ENCODE measurements at regions not wholly inside any gene's neighbourhood (a gene's known extent, or its start where the extent isn't known, plus 50 kb on each side); places are given as distances from the start of the nearest gene placed in this dataset.

DNA sequence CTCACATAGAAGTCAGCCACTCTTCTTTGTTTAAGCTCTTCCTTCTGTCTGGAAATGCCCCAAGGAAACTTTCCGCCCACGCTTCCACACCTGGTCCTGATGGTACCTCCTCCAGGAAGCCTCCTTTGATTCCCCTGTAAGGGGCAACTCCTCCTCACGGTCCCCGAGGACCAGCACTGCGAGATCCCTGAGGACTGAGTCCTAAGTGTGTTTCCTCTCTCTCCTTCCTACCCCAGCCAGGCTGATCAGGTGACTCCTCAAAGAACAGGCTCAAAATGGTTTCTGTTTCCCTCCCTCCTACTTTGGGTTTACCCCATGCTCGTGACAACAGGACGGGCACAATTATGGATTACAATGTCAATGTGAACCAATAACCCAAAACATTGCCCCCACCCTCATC, 63.0 kb upstream of the MED9 start:
- Histone ChIP-seq H3K4me3 (ENCODE audit: low read length) (peak overlapping the region; percentile 42), H2AFZ (ENCODE audit: low read length) (peak overlapping the region; percentile 52), H3K27ac (ENCODE audit: low read length) (no peak overlapping the region), H3K27me3 (replicated peaks; ENCODE audit: insufficient read depth, low read length) (0 out of 2 replicates have a peak, but pooled peaks cover 6% of the 10 kb centered on the region), H3K9ac (ENCODE audit: low read length) (peak overlapping the region; percentile 22; the same call in 1 of the 2 replicates), H3K79me2 (ENCODE audit: low read length) (no peaks in the 10 kb centered on the region), H3K9me2 (replicated peaks; ENCODE audit: insufficient read depth, low read length) (no peaks in the 10 kb centered on the region), H3F3A (ENCODE audit: insufficient read depth, low read length) (no peaks in the 10 kb centered on the region), H3K4me2 (ENCODE audit: low read depth, low read length) (peak overlapping the region; percentile 60), H3K4me1 (ENCODE audit: low read length) (peaks cover 5% of the 10 kb centered on the region), H4K20me1 (ENCODE audit: insufficient read depth, low read length) (no peaks in the 10 kb centered on the region), H3K9me3 (replicated peaks; ENCODE audit: insufficient read depth, low read length) (no peaks in the 10 kb centered on the region), H3K36me3 (replicated peaks; ENCODE audit: insufficient read depth, low read length) (no peaks in the 10 kb centered on the region)
- DNase-seq: no peak
- TF ChIP-seq, protein P1, sequence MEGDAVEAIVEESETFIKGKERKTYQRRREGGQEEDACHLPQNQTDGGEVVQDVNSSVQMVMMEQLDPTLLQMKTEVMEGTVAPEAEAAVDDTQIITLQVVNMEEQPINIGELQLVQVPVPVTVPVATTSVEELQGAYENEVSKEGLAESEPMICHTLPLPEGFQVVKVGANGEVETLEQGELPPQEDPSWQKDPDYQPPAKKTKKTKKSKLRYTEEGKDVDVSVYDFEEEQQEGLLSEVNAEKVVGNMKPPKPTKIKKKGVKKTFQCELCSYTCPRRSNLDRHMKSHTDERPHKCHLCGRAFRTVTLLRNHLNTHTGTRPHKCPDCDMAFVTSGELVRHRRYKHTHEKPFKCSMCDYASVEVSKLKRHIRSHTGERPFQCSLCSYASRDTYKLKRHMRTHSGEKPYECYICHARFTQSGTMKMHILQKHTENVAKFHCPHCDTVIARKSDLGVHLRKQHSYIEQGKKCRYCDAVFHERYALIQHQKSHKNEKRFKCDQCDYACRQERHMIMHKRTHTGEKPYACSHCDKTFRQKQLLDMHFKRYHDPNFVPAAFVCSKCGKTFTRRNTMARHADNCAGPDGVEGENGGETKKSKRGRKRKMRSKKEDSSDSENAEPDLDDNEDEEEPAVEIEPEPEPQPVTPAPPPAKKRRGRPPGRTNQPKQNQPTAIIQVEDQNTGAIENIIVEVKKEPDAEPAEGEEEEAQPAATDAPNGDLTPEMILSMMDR (IDR thresholded peaks at IDR 0.05; ENCODE audit: low read length): no peak
- TF ChIP-seq EZH2phosphoT487 (IDR thresholded peaks at IDR 0.05; ENCODE audit: low read length): no peak
- TF ChIP-seq EZH2 (optimal IDR thresholded peaks at IDR 0.05; ENCODE audit: low read depth, low read length): no peak

DNA sequence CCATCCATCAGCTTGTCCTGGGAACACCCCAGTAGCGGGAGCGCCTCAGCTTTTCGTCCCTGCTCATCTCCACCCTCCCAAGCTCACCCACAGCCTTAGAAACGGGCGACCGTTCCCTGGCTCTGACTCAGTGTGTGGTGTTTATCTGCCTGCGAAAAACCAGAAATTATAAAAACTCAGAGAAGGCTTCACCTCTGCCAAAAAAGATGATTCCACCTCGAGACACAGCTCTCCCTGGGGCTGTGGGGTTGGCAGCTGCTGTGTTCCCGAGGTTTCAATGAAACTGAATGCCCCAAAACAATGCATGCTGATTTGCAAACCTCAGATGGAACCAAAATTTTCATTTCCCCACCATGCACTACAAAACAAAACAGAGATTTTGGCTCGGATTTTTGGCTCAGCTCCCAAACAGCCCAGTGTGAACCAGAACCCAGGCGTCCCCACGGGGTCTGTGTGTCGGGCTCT, 62.4 kb upstream of the MED9 start:
- H3K4me1 ChIP-seq (ENCODE audit: low read length): peaks cover 5% of the 10 kb centered on the region
- no peaks in the 10 kb centered on the region for H3K9me2 ChIP-seq (replicated peaks; ENCODE audit: insufficient read depth, low read length)
- H3K36me3 ChIP-seq (replicated peaks; ENCODE audit: insufficient read depth, low read length): no peaks in the 10 kb centered on the region
- H3K27ac ChIP-seq (ENCODE audit: low read length): no peak overlapping the region
- no peaks in the 10 kb centered on the region for H3F3A ChIP-seq (ENCODE audit: insufficient read depth, low read length)
- no peak for DNase-seq
- no peaks in the 10 kb centered on the region for H4K20me1 ChIP-seq (ENCODE audit: insufficient read depth, low read length)
- TF ChIP-seq EZH2phosphoT487 (IDR thresholded peaks at IDR 0.05; ENCODE audit: low read length): no peak
- TF ChIP-seq, protein P1 (IDR thresholded peaks at IDR 0.05; ENCODE audit: low read length): no peak
- no peak for TF ChIP-seq EZH2 (optimal IDR thresholded peaks at IDR 0.05; ENCODE audit: low read depth, low read length)
- H3K9me3 ChIP-seq (replicated peaks; ENCODE audit: insufficient read depth, low read length): no peaks in the 10 kb centered on the region
- H3K4me3 ChIP-seq (ENCODE audit: low read length): peak overlapping the region; percentile 42
- H2AFZ ChIP-seq (ENCODE audit: low read length): peak overlapping the region; percentile 52
- peak overlapping the region; percentile 60 for H3K4me2 ChIP-seq (ENCODE audit: low read depth, low read length)
- H3K79me2 ChIP-seq (ENCODE audit: low read length): no peaks in the 10 kb centered on the region
- H3K27me3 ChIP-seq (replicated peaks; ENCODE audit: insufficient read depth, low read length): 0 out of 2 replicates have a peak, but pooled peaks cover 6% of the 10 kb centered on the region
- H3K9ac ChIP-seq (ENCODE audit: low read length): peak overlapping the region; percentile 22; the same call in 1 of the 2 replicates

DNA sequence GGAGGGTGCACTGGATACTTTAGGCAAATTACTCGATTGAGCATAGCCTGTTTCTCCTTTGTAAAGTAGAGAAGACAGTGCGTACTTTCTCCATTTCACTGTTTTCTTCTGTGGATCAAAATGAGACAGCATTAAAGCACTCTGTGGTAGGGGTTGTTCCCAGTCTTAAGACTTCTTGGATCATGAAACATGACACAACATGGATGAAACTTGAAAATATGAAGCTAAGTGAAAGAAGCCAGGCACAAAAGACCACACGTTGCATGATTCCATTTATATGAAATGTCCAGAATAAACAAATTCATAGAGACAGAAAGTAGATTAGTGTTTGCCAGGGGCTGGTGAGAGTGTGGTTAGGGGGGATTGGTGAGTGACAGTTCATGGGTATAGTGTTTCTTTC, 61.8 kb upstream of the MED9 start:
- H3K27me3 ChIP-seq (replicated peaks; ENCODE audit: insufficient read depth, low read length): 0 out of 2 replicates have a peak, but pooled peaks cover 6% of the 10 kb centered on the region
- no peaks in the 10 kb centered on the region for H3F3A ChIP-seq (ENCODE audit: insufficient read depth, low read length)
- peaks cover 5% of the 10 kb centered on the region for H3K4me1 ChIP-seq (ENCODE audit: low read length)
- H3K9me2 ChIP-seq (replicated peaks; ENCODE audit: insufficient read depth, low read length): no peaks in the 10 kb centered on the region
- peak overlapping the region; percentile 60; the same call in 1 of the 2 replicates for H3K4me2 ChIP-seq (ENCODE audit: low read depth, low read length)
- H3K36me3 ChIP-seq (replicated peaks; ENCODE audit: insufficient read depth, low read length): no peaks in the 10 kb centered on the region
- no peak overlapping the region for H3K27ac ChIP-seq (ENCODE audit: low read length)
- H3K79me2 ChIP-seq (ENCODE audit: low read length): no peaks in the 10 kb centered on the region
- no peak for DNase-seq
- no peak overlapping the region for H2AFZ ChIP-seq (ENCODE audit: low read length)
- H3K4me3 ChIP-seq (ENCODE audit: low read length): no peak overlapping the region
- no peak overlapping the region for H3K9ac ChIP-seq (ENCODE audit: low read length)
- TF ChIP-seq, protein P1 (IDR thresholded peaks at IDR 0.05; ENCODE audit: low read length): no peak
- TF ChIP-seq EZH2phosphoT487 (IDR thresholded peaks at IDR 0.05; ENCODE audit: low read length) (no peak), EZH2 (optimal IDR thresholded peaks at IDR 0.05; ENCODE audit: low read depth, low read length) (no peak)
- no peaks in the 10 kb centered on the region for H4K20me1 ChIP-seq (ENCODE audit: insufficient read depth, low read length)
- H3K9me3 ChIP-seq (replicated peaks; ENCODE audit: insufficient read depth, low read length): no peaks in the 10 kb centered on the region

Data from MM.1S (cell line).